ENCODE measurements at regions not wholly inside any gene's neighbourhood (a gene's known extent, or its start where the extent isn't known, plus 50 kb on each side); places are given as distances from the start of the nearest gene placed in this dataset.

- DNase-seq (ENCODE audit: low spot score) = no peak
- Mint-ChIP-seq H3K4me3 (no peak overlapping the region), H3K36me3 (ENCODE audit: low read depth) (no peaks in the 10 kb centered on the region), H3K27me3 (ENCODE audit: low read depth) (no peaks in the 10 kb centered on the region), H3K9me3 (no peaks in the 10 kb centered on the region), H3K27ac (no peak overlapping the region), H3K4me1 (ENCODE audit: low read depth) (no peaks in the 10 kb centered on the region)
These were observed 202.3 kb downstream of the ASB1 start for GRCh38 chr2:238629064-238629463.

- no peaks in the 10 kb centered on the region for H3K36me3 Mint-ChIP-seq (ENCODE audit: low read depth)
- no peak overlapping the region for H3K27ac Mint-ChIP-seq
- no peak overlapping the region for H3K4me3 Mint-ChIP-seq
- H3K27me3 Mint-ChIP-seq (ENCODE audit: low read depth) = no peaks in the 10 kb centered on the region
- no peak for DNase-seq (ENCODE audit: low spot score)
- no peaks in the 10 kb centered on the region for H3K9me3 Mint-ChIP-seq
- H3K4me1 Mint-ChIP-seq (ENCODE audit: low read depth) = no peaks in the 10 kb centered on the region
These were observed 204.9 kb downstream of the ASB1 start for GRCh38 chr2:238631491-238632180.

GRCh38 chr2:238632181-238633060 lies 205.7 kb downstream of the ASB1 start:
- H3K4me3 Mint-ChIP-seq = no peak overlapping the region
- no peaks in the 10 kb centered on the region for H3K9me3 Mint-ChIP-seq
- no peak for DNase-seq (ENCODE audit: low spot score)
- H3K4me1 Mint-ChIP-seq (ENCODE audit: low read depth) = no peaks in the 10 kb centered on the region
- H3K27ac Mint-ChIP-seq = no peak overlapping the region
- no peaks in the 10 kb centered on the region for H3K36me3 Mint-ChIP-seq (ENCODE audit: low read depth)
- H3K27me3 Mint-ChIP-seq (ENCODE audit: low read depth) = no peaks in the 10 kb centered on the region

- DNase-seq (ENCODE audit: low spot score) = no peak
- Mint-ChIP-seq H3K36me3 (ENCODE audit: low read depth) (no peaks in the 10 kb centered on the region), H3K27ac (no peak overlapping the region), H3K9me3 (no peaks in the 10 kb centered on the region), H3K4me1 (ENCODE audit: low read depth) (no peaks in the 10 kb centered on the region), H3K27me3 (ENCODE audit: low read depth) (no peaks in the 10 kb centered on the region), H3K4me3 (no peak overlapping the region)
These were observed 206.9 kb downstream of the ASB1 start for GRCh38 chr2:238633426-238634328.

- no peak for DNase-seq (ENCODE audit: low spot score)
- H3K9me3 Mint-ChIP-seq = no peaks in the 10 kb centered on the region
- H3K4me1 Mint-ChIP-seq (ENCODE audit: low read depth) = no peaks in the 10 kb centered on the region
- H3K4me3 Mint-ChIP-seq = no peak overlapping the region
- H3K27me3 Mint-ChIP-seq (ENCODE audit: low read depth) = no peaks in the 10 kb centered on the region
- H3K27ac Mint-ChIP-seq = no peak overlapping the region
- H3K36me3 Mint-ChIP-seq (ENCODE audit: low read depth) = no peaks in the 10 kb centered on the region
These were observed 208.1 kb downstream of the ASB1 start for GRCh38 chr2:238634701-238635357.

- H3K4me3 Mint-ChIP-seq = no peak overlapping the region
- no peak overlapping the region for H3K27ac Mint-ChIP-seq
- H3K27me3 Mint-ChIP-seq (ENCODE audit: low read depth) = no peaks in the 10 kb centered on the region
- no peaks in the 10 kb centered on the region for H3K9me3 Mint-ChIP-seq
- H3K36me3 Mint-ChIP-seq (ENCODE audit: low read depth) = no peaks in the 10 kb centered on the region
- H3K4me1 Mint-ChIP-seq (ENCODE audit: low read depth) = no peaks in the 10 kb centered on the region
- DNase-seq (ENCODE audit: low spot score) = no peak
These were observed 208.9 kb downstream of the ASB1 start for GRCh38 chr2:238635647-238636051.

GRCh38 chr2:238636269-238637073 lies 209.7 kb downstream of the ASB1 start:
- H3K36me3 Mint-ChIP-seq (ENCODE audit: low read depth) = no peaks in the 10 kb centered on the region
- no peak overlapping the region for H3K4me3 Mint-ChIP-seq
- no peaks in the 10 kb centered on the region for H3K4me1 Mint-ChIP-seq (ENCODE audit: low read depth)
- H3K27ac Mint-ChIP-seq = no peak overlapping the region
- DNase-seq (ENCODE audit: low spot score) = no peak
- H3K9me3 Mint-ChIP-seq = no peaks in the 10 kb centered on the region
- H3K27me3 Mint-ChIP-seq (ENCODE audit: low read depth) = no peaks in the 10 kb centered on the region

- no peak for DNase-seq (ENCODE audit: low spot score)
- H3K4me3 Mint-ChIP-seq = no peak overlapping the region
- no peaks in the 10 kb centered on the region for H3K36me3 Mint-ChIP-seq (ENCODE audit: low read depth)
- H3K4me1 Mint-ChIP-seq (ENCODE audit: low read depth) = no peaks in the 10 kb centered on the region
- no peak overlapping the region for H3K27ac Mint-ChIP-seq
- H3K9me3 Mint-ChIP-seq = no peaks in the 10 kb centered on the region
- H3K27me3 Mint-ChIP-seq (ENCODE audit: low read depth) = no peaks in the 10 kb centered on the region
These were observed 209.5 kb upstream of the TWIST2 start for GRCh38 chr2:238638100-238638981.

- DNase-seq (ENCODE audit: low spot score) = no peak
- no peaks in the 10 kb centered on the region for H3K36me3 Mint-ChIP-seq (ENCODE audit: low read depth)
- H3K9me3 Mint-ChIP-seq = no peaks in the 10 kb centered on the region
- H3K27me3 Mint-ChIP-seq (ENCODE audit: low read depth) = no peaks in the 10 kb centered on the region
- H3K4me3 Mint-ChIP-seq = no peak overlapping the region
- no peak overlapping the region for H3K27ac Mint-ChIP-seq
- H3K4me1 Mint-ChIP-seq (ENCODE audit: low read depth) = peaks cover 3% of the 10 kb centered on the region
These were observed 208.8 kb upstream of the TWIST2 start for GRCh38 chr2:238638982-238639628.

- DNase-seq (ENCODE audit: low spot score) = no peak
- no peak overlapping the region for H3K27ac Mint-ChIP-seq
- H3K36me3 Mint-ChIP-seq (ENCODE audit: low read depth) = no peaks in the 10 kb centered on the region
- no peak overlapping the region for H3K4me3 Mint-ChIP-seq
- H3K9me3 Mint-ChIP-seq = no peaks in the 10 kb centered on the region
- no peaks in the 10 kb centered on the region for H3K27me3 Mint-ChIP-seq (ENCODE audit: low read depth)
- peaks cover 5% of the 10 kb centered on the region for H3K4me1 Mint-ChIP-seq (ENCODE audit: low read depth)
These were observed 207.4 kb upstream of the TWIST2 start for GRCh38 chr2:238640486-238640885.

- Mint-ChIP-seq H3K27ac (no peak overlapping the region), H3K4me1 (ENCODE audit: low read depth) (peaks cover 5% of the 10 kb centered on the region), H3K36me3 (ENCODE audit: low read depth) (no peaks in the 10 kb centered on the region), H3K27me3 (ENCODE audit: low read depth) (no peaks in the 10 kb centered on the region), H3K4me3 (no peak overlapping the region), H3K9me3 (no peaks in the 10 kb centered on the region)
- DNase-seq (ENCODE audit: low spot score) = no peak
These were observed 204.9 kb upstream of the TWIST2 start for GRCh38 chr2:238642973-238643372.

- Mint-ChIP-seq H3K27me3 (ENCODE audit: low read depth) (no peaks in the 10 kb centered on the region), H3K4me1 (ENCODE audit: low read depth) (peaks cover 5% of the 10 kb centered on the region), H3K9me3 (no peaks in the 10 kb centered on the region), H3K4me3 (no peak overlapping the region), H3K36me3 (ENCODE audit: low read depth) (no peaks in the 10 kb centered on the region), H3K27ac (no peak overlapping the region)
- DNase-seq (ENCODE audit: low spot score) = no peak
These were observed 204.4 kb upstream of the TWIST2 start for GRCh38 chr2:238643400-238643907.
